T-helper 2 cell treated with Interferon-gamma antibody and Interleukin-4, amounts not matched to agents 100 ng/mL and 5 ng/mL, for 36 hours (primary cell): ENCODE measurements at regions not wholly inside any gene's neighbourhood (a gene's known extent, or its start where the extent isn't known, plus 50 kb on each side); places are given as distances from the start of the nearest gene placed in this dataset.

Source experiments
- intact Hi-C: fragments of 100-400 bp; cut with micrococcal nuclease; formaldehyde crosslinking; loops from one replicate; pipeline ENCODE4 v1.15.1; 2023

GRCh38 chr2:16161768-16162490, 221.6 kb downstream of the MYCN start:
- intact Hi-C loops, result no loop called here

DNA sequence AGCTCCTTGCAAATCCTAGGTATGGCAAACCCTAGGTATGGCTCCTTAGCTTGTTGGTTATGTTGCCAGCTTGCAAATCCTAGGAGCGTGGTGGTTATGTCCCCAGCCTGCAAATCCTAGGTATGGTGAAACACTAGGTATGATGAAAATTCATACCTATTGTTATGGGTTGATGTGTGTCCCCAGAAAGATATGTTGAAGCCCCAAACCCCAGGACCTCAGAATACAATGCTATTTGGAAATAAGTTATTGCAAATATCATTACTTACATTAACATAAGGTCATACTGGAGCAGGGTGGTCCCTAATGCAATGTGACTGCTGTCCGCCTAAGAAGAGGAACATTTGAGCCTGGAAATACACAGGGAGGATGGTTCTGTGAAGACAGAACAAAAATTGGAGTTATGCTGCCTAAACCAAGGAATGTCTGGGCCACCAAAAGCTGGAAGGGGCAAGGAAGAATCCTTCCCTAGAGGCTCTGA, 220.8 kb downstream of the MYCN start:
- intact Hi-C loops, result no loop called here

GRCh38 chr2:16160281-16161084, 220.1 kb downstream of the MYCN start:
- intact Hi-C loops, result no loop called here

DNA sequence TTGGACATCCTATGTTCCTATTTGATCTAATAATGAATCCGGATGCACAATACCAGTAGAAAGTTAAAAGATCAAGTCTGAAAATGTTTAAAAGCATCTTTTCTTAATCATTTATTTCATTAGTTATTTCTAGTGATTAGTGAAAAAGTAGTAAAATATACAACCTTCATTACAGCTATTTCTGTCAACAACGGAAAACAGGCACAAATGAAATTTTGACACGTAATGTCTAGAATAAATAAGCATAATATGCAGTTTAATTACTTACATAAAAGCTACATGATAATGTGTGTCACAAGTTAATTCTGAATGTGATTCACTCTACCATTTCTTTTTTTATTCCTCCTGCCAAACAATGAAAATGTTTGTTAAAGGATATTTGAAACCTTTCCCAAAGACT, 216.1 kb downstream of the MYCN start:
- intact Hi-C loops, result no loop called here

GRCh38 chr2:16155766-16156165, 215.4 kb downstream of the MYCN start:
- intact Hi-C loops, result no loop called here

DNA sequence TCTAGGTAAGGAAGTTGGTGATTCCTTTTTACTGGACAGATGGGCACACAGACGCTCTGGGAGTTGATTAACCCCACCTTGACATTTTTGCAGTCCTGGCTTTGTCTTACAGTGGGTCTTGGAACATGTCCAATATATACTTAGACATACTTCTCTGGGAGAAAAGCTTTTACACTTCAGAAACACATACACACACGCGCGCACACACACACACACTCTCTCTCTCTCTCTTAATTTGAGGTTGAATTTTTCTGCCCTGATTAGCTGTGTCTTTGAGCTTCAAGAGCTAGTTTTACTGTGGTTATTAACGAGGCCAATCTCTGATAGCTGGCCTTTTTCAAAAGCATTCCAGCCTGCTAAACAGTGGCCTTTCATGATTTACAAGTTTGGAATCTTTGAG, 215.0 kb downstream of the MYCN start:
- intact Hi-C loops, result no loop called here

- intact Hi-C loops, result no loop called here
Observed at GRCh38 chr2:16154501-16155280, 214.3 kb downstream of the MYCN start.

DNA sequence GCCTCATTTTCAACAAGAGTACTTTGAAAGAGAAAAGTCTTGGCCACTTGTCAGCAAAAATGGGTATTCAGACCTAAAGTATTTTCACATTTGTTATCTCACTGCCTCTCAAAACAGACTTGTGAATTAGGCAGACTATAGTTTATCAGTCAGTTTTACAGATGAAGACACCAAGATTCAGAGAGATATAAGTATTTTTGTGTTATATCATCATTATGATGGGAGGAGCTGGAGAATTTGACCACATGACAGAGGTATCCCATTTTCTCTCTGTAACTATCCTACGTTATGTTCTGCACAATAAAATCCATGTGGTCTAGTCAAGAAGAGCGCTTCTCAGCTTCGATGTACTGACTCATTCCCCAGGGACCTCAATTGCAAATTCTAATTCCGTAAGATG, 213.7 kb downstream of the MYCN start:
- intact Hi-C loops, result no loop called here

- intact Hi-C loops, result no loop called here
Observed at GRCh38 chr2:16153754-16154035, 213.3 kb downstream of the MYCN start.

DNA sequence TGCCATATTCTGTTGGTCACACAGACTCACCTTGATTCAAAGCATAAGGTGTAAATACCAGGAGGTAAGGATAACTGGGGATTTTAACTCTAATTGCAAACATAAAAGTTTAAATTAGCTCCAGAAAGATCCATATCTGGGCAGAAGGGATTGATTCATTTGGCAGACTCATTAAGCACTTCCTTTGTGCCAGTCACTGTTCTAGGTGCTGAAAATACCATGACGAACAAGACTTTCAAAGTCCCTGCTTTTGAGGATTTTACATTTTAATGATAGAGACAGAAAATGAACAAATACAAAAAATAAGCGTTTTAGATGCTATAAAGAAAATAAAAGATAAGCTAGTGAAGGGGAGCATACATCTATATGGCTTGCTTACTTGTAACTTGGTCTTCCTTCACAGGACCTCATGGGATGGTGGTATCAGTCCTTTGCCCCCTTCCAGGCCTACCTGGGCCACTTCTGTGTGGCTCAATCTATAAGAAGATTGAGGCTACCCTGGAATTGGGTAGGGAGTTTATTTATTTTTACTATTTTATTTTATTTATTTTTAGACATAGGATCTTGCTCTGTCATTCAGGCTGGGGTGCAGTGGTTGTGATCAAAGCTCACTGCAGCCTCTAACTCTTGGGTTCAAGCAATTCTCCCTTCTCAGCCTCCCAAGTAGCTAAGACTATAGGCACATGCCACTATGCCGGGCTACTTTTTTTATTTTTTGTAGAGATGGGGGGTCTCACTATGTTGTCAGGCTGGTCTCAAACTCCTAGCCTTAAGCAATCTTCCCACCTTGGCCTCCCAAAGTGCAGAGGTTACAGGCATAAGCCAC, 212.8 kb downstream of the MYCN start:
- intact Hi-C loops, result no loop called here

DNA sequence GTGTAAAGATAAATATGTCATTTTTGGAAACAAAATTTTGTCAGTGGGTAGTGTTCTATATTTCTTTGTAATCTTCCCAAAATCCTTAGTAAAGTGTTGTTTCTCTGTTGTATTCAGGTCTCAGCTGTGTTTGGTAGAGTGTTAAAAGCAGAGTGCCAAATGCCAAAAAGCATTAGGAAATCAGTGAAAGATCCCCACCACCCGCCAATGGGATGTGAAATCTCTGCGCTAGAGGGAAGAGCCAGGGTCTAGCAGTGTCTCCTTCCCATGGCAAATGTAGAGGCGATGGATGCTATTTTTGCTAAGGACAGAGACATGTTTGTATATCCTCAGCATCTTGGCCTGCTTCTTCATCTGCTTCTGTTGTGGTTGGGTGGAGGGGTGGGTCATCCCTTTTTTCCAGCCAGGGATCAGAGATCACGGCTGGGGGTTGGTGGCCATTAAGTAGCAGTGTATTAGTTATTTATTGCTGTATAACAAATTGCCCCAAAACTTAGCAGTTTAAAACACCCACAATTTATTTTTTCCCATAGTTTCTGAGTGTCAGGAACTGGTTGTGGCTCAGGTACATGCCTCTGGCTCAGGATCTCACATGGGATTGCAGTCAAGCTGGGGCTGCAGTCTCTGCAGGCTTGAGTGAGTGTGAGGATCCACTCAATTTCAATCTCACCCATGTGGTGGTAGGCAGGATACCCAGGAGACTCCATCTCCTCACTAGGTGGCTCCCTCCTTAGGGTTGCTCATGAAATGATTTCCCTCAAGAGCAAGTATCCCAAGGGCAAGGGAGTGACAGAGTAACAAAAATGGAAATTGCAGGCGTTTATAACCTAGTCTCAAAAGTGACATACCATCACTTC, 211.9 kb downstream of the MYCN start:
- intact Hi-C loops, result no loop called here

DNA sequence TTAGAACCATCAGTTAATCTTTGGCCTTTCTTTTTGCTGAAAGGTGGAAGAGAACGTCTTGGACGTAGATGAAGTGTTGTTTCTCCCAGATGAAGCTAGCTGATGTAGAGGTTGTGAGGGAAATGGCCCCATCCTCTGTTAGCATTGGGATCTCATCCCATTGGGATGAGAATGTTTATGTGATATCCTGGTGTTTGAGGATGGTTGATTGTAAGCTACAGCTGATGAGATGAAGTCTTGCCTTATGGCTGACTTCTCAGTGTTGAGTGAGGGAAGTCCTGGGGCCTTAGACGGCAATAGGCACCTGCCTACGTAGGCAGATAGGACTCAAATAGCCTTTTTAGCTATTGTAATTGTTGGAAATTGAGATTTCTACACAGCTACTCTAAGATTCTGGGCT, 211.3 kb downstream of the MYCN start:
- intact Hi-C loops, result no loop called here

DNA sequence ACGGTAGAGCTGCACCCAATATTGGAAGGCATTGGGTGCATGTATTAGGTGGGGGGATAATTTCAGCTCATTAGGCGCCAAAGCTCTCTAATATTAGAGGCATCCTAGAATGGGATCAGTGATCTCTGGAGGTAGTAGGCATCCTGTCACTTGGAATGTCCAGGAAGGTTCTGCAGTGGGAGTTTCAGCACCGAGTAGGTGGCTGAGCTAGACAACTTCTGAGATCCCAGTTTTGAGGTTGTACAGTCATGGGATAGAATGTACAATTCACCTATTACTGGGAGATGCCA, 210.9 kb downstream of the MYCN start:
- intact Hi-C loops, result no loop called here

- intact Hi-C loops, result no loop called here
Observed at GRCh38 chr2:16150456-16151280, 210.3 kb downstream of the MYCN start.

- intact Hi-C loops, result no loop called here
Observed at GRCh38 chr2:16149349-16150243, 209.2 kb downstream of the MYCN start.

- intact Hi-C loops, result no loop called here
Observed at GRCh38 chr2:16148632-16149348, 208.4 kb downstream of the MYCN start.

- intact Hi-C loops, result no loop called here
Observed at GRCh38 chr2:16142383-16143361, 202.3 kb downstream of the MYCN start.
